NB4 (cell line): ENCODE measurements at regions not wholly inside any gene's neighbourhood (a gene's known extent, or its start where the extent isn't known, plus 50 kb on each side); places are given as distances from the start of the nearest gene placed in this dataset.

ENCODE experiments used
- CTCF ChIP-seq: IDR thresholded peaks from one replicate; pipeline ENCODE4 v1.5.1; 2012; ENCODE audit warnings: low read depth, low read length
- POLR2A ChIP-seq: IDR thresholded peaks from 2 replicates; pipeline ENCODE4 v1.6.1; 2011; ENCODE audit warnings: mild to moderate bottlenecking; ENCODE audit not compliant: insufficient read length; ENCODE audit errors: extremely low read depth

- no peak for TF ChIP-seq CTCF
- TF ChIP-seq POLR2A = no peak
Observed at GRCh38 chr13:61180234-61180633, 235.4 kb downstream of the PCDH20 start.
